DMS 273 (cell line): ENCODE measurements at regions not wholly inside any gene's neighbourhood (a gene's known extent, or its start where the extent isn't known, plus 50 kb on each side); places are given as distances from the start of the nearest gene placed in this dataset.

ENCODE experiments used
- DNase-seq: peaks from one replicate; lab custom pipeline; 2025; ENCODE audit not compliant: unreplicated experiment; lab: John Stamatoyannopoulos, UW

DNA sequence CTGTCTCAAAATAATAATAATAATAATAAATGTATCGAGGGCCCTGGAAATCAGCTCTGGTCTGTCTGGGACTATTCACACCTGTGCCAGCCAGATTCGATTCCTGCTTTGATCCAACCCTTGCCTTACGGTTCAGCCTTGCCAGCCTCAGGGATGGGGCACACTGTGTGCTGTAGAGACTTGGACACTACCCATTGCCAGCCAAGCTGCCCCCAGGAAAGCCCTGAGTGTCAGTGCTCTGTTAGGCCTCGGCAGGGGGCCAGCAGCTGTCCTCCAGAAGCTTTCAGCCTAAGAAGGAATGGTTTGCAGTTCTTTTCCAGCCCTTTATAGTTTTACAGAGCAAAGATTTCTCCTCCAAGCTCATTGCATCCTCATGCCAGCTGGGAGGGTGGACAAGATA is 96.2 kb upstream of the RUNX3 start:
- DNase-seq = no peak

DNA sequence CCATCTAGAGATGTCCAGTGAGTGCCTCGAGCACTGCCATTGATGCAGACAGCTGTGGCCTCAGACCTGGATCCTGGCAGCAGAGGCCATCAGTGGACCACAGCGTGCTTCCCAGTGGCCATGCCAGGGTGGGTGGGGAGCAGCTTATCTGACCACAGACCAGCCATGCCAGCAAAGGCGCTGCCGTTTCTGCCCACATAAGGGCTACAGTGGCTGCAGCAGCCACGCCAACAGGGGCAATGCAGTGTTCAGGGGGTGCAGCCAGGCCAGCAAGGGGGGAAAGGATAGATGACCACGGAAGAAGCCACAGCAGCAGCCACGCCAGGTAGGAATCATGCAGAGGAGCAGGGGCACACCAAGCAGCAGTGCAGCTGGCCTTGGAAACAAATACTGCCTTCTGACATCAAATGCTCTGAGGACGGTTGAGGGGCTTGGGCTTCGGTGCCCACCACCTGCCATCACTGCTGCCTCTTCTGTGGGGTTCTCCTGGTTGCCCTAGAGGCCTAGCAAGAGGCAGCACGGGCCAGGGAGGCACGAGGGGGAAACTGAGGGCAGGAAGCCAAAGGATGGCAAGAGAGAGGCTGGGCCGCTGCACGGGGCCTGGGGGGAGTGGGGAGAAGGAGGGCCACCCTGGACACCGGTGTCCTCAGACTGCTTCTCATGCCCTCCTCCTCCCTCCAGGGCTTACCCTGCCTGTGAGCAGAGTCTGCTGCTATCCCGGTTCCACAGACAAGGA is 94.7 kb upstream of the RUNX3 start:
- DNase-seq = no peak

DNA sequence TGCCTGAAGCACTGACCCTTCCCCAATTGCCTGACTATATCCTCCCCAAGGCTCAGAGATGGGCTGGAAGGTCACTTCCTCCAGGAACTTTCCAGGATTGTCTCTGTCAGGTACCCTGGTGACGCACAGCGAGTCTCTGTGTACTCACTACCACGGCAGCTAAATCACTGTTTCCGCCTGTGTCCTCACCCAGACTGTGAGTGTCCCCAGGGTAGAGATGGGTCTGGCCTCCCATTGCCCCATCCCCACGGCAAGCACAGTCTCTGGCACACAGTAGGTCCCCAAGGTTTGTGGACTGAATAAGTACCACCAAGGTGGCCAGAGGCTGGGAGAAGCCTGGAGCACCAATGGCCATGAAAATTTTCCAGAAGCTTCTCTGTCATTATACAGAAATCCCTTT is 93.8 kb upstream of the RUNX3 start:
- DNase-seq = no peak

DNA sequence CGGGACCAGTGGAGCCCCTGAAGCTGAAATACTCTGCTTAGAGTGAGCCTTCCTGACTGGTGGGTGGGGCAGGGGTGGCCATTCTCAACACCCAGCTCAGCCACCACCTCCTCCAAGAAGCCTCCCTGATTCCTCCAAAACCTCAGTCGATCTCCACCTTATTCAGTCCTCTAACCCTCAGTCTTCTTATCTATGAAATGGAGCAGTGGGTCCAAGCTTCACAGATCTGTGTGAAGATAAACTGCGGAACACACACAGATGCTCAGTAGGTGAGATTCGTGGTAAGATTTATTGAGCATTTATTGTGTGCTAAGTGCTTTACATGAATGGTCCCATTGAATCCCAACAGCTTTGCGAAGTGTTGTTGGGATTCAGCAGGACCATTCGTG is 93.1 kb upstream of the RUNX3 start:
- no peak for DNase-seq

DNA sequence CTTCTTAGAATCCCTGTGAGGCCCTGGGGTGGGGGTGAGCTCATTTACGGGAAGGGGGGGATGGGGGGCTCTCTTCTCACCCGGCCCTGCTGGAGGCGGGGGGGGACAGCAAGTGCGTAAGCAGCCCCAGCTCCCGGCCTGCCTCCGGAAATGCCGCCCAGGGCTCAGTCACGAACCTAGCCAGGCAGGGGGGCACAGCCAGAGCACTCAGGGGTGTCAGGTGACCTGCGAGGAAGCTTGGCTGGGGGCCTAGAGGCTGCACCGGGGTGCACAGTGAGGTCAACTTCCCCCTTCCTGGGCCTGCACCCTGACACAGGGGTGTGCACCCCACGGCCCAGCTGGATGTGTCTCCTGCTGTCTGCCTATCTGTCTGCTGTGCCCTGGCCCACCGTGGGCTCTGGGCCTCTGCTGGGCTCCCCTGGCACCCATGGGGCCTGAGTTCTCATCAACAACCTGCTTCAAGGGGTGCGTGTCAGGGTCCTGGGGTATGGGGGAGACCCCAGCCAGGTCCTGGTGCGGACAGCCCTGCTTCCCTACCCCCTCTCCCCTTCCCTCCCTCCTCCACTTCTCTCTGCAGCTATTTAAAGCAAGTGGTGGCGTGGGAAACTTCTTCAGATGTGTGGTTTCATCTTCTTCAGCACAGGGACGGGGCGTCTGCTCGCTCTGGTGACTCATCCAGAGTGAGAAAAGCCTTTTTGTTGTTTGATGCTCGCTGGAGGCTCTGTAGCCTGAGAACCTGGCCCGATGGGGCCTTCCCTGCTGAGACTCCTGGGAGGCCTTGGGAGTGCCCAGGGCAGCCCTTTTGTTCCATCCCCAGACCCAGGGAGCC is 92.5 kb upstream of the RUNX3 start:
- DNase-seq = peak; percentile 47

DNA sequence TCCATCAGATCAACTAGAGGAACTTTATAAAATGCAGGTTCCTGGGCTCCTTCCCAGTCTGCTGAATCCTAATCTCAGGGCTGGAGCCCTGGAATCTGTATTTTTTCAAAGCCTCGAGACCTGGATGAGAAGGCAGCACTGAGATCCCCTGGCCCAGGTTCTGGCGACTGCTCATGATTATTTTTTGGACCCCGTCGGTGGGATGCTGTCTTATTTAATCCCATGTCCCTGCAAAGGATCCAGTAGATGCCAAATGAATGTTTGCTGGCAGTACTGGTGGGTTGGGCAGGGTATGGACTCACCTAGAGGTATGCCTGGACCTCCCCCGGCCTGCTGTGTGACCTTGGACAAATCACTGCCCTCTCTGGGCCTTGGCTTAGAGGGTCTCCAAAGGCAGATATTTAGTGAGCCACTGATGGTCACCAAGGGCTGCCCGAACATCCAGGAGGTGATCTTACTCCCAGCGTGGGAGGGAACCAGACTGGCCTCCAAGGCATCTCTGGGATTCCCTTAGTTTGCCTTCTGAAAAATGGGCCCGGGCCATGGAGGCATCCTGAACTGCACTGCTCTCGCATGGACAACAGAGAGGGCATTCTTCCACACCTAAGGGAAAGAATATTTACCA is 91.6 kb upstream of the RUNX3 start:
- peak; percentile 21 for DNase-seq

DNA sequence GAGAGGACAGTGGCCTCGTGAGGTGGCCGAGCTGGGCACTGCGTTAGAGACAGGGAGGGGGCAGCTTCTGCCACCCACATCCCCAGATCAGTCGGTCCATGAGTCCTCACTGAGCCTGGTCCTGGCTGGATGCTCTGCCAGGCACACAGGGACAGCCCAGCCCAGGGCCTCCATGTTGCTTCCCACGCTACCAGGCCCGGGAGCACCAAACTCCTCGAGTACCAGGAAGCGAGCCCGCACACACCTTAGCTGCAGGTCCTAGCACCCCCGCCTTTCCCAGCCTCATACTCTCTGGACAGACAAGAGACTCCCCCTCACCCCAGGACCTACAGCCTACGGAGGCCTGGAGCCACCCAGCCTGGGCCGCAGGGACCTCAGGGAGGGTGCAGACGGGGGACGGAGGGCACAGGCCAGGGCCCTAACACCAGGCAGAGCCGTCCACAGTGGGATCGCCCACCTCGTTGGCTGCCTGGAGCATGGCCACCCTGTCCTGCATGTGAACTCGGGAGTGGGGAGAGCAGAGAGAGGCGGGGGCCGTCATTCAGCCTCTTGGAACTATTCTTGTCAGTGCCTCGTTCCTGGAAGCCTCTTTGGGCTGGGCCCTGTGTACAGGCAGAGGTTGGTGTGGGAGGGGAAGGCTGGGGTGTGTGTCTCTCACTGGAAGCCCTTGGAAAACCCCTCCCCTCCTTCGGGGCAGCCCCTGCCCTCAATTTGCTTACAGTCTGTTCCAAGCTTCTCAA is 90.9 kb upstream of the RUNX3 start:
- DNase-seq = no peak

DNA sequence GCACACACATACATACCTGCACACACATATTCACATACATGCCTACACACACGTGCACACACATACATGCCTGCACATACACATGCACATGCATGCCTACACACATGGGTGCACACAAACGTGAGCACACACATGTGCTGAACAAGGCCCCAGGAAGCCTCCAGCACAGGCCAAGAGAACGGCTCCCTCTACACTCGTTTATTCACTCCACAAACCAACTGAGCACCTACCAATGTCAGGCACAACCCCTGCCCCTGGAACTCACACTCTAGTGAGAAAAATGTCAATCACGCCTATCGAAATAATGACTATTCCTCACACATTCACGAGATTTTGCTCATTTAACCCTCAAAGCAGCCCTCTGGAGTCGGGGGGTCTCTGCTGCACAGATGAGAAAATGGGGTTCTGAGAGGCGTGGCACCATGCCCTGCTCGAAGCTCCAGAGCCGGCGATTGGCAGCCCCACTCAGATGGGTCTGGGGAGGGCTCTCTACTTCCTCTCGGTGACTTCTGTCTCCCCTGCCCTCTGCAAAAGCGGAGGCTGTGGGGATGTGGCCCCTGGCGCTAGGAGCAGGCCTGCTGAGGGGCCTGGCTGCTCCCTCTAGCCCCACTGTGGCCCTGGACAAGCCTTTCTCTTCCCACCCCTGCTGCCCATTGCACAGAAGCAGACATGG is 90.2 kb upstream of the RUNX3 start:
- DNase-seq = no peak

DNA sequence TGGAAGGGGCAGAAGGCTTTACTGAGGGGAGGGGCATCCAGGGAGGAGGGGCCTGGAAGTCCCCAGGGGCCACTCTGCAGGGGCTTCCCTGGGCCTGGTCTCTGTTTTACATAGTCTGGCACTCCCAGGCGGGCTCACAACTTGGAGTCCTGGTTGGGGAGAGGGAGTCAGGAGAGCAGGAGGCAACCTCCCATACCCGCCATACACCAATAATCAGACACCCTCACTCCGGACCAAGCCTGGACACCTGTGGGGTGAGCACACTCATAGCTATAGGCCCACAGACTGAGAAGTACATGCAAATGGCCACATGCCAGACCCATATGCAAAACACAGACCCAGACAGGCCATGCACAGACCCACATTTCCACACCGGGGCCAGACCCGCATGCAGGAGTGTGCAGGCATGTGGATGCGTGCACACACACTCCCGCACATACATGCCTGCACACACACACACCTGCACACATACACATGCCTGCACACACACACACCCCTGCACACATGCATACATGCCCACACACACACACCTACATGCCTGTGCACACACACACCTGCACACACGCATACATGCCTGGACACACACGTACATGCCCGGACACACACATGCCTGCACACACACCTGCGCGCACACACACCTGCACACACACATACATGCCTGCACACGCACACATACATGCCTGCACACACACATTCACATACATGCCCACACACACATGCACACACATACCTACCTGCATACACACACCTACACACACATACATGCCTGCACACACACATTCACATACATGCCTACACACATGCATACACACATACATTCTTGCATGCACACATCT is 89.5 kb upstream of the RUNX3 start:
- DNase-seq = no peak

DNA sequence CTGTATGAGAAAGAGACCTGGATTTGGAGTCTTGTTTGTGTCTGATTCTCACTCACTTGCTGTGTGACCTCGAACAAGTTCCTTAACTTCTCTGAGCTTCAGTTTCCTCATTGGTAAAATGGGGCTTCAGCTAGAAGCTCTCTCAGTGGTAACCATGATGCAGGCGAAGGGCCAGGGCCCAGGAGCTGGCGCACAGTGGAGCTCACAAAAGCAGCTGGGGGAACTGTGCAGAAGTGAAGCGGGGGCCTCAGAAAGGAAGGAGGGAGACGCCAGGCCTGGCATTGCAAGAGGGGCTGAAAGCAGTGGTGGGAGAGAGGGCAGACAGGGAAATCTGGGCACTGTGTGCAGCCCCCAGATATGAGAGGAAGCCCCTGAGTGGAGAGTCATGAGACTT is 88.9 kb upstream of the RUNX3 start:
- DNase-seq = no peak

DNA sequence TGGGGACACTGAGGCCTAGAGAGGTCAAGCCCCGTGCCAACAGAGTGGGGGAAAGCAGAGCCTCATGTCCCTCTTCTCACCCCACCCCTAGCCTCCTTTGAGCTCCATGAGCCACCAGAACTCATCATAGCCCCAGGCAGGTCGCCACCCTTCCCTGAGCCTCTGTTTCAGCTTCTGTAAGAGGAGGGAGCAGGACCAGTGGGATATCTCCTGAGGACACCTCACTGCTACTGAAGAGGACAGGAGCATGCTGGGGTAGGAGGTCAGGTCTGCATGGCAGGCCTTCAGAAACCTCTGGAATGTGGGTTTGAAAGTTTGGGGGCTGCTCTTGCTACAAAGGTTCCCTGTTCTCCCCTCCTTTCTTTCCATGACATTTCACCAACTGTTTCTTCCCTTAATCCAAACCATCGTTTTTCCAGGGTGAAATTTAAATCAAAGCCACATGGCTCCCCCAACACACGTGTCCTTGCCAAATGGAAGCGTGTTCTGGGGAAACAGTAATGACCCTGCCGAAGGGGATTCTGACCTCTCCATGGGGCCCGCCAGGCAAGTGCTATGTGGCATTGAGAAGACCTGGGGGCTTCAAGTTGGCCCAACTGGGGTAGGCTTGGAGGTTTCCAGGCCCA is 88.1 kb upstream of the RUNX3 start:
- no peak for DNase-seq

DNA sequence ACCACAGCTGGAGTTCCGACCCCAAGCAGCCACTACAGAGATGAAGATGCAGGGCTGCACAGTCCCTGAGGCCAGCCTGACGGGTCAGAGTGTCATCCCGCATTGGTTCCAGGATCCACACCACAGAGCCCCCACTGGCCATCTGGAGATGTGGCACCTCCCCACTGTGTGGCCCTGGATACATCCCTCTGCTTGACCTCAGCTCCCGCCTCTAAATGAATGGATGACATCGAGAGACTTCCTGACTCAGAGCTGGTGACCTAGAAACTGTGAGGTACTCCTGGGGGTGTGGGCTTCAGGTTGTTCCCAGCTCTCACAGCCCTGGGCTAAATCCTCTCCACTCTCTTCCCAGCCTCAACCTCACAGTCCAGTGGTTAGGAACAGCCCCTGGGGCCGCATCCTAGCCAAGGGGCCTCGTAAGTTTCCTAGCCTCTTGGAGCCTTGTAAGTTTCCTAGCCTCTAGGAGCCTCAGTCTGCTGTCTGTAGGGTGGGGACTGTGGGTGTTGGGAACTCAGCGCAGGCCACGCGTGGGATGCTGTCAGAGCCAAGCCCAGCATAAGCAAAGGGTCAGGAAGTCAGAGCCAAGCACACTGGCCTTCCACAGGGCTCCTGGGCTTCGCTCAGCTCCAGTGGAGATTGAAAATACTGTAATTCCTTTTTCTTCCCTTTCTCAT is 87.5 kb upstream of the RUNX3 start:
- DNase-seq = no peak

DNA sequence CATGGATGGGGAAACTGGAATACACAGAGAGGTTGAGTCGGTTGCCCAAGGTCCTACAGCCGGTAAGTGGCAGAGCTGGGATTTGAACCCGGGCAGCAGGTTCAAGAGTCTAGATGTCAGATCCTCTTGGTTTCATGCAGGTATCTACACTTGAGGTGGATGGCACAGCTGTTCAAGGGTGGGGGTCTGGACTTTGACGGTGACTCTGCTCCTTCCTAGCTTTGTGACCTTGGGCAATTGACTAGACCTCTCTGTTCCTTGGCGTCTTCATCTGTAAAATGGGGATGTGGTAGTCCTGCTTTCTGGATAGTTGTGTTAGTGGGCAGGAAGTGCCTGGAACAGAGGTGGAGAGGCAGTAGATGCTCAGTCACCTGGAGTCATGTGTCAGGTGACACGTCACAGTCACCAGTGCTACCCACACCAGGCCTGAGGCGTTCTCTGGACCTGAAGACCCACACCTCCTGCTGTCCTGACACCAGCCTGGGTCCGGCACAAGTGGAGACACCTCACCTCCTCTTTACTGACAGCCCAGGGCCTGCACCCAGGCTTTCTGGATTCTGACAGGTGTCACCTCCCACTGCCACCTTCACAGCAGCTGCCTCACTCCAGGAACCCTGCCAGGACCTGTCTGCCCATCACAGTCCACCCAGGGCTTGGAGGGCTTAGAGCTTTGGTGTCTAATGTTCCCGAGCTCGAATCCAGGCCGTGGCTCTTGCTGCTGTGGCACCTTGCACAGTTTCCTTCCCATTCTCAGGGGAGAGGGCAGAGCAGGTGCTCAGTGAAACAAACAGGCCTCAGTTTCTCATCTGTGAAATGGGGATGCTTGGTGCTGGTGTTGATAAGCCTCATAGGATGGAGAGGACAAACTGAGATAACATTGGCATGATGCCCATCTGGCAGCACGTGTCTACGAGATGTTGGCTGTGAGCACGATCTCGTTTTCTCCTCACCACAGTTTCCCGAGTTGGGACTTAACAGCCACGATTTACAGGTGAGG is 83.2 kb upstream of the RUNX3 start:
- DNase-seq = no peak

DNA sequence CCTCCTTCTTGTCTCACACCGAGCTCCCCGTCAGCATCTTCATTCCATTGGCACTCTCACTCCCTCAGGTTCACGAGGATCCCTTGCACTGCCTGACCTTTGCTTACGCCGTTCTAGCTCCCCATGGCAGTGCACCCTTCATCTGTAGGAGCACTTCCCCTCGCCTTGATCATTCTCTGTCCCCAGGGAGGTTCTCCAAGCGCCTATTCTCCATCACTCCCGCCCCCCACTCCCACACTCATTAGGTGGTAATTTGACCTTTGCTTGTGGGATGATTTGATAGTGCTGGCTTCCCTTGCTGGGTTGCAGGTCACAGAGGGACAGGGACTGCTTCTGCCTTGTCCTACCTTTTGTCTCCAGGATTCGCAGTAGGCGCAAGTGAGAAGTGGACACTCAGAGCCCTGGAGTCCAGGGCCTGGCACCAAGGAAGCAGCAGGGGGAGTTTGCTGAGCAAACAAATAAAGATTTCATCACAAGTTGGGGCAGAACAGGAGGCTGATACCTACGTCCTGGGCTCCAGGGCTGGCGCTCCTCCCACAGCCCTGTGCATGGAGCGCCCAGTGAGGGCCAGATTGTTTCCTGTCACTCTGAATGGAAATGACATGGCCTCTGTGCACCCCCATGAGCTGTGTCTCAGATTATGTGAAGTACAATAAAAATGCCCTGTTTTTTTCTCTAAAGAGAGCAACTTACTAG is 82.0 kb upstream of the RUNX3 start:
- no peak for DNase-seq

DNA sequence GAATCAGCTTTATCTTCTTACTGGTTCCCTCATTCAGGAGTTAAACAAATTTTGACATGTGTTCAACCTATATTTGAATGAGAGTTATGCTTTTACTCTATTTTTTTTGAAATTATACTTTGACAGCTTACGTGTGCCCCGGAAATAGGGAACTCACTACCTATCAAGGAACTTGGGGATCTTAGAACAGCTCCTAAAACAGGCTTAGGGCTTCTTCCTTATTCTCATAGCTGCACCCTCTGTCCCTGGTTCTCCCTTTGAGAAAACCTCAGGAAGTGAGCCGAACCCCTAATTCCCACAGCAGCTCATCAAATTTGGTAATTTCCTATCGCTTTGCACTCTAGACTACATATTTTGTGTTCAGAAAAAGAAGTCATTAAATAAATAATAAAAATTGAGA is 81.2 kb upstream of the RUNX3 start:
- no peak for DNase-seq

DNA sequence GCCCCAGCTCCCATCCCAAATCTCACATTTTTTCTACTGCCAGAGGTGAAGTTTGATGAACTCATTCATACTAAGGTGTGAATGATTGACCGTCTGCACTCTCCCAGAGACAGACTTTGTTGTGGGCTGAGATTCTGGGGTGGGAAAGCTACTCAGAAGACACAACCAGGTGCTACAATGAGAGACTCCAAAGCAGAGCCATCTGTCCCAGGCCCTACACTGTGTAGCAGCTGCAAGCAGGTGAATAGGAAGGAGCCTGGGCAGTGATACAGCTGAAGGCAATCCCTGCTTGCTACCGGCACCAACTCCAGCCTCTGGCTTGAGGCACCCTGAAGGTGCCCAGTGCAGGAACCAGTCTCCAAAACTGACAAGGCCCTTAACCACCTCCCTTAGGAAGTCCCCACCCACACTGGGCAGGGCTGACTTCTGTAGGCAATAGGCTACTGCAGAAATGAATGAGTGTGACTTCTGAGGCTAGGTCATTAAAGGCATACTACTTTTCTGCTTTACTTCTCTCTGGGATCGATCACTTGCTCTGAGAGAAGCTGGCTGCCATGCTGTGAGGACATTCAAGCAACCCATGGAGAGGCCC is 79.7 kb upstream of the RUNX3 start:
- DNase-seq = no peak

DNA sequence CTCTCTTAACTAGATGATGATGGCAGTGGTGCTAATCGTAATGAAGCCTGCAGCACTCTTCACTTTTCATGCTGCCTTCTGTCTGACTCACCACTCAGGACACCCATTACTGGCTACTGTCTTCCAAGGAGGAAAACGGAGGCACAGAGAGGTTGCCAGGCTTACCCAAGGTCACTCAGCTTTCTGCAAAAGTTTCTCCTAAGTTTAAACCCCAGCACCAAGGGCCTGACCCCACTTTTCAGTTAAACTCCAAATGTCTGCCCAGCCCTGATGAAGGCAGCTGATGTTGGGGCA is 78.1 kb upstream of the RUNX3 start:
- no peak for DNase-seq
